GM12872 (cell line): ENCODE measurements at regions not wholly inside any gene's neighbourhood (a gene's known extent, or its start where the extent isn't known, plus 50 kb on each side); places are given as distances from the start of the nearest gene placed in this dataset.

ENCODE experiments used
- TF ChIP-seq, protein P1 (sequence below): IDR thresholded peaks from 3 replicates; pipeline ENCODE4 v1.5.1; 2011; ENCODE audit warnings: low read depth, mild to moderate bottlenecking, low read length, moderate library complexity; ENCODE audit not compliant: insufficient read depth

DNA sequence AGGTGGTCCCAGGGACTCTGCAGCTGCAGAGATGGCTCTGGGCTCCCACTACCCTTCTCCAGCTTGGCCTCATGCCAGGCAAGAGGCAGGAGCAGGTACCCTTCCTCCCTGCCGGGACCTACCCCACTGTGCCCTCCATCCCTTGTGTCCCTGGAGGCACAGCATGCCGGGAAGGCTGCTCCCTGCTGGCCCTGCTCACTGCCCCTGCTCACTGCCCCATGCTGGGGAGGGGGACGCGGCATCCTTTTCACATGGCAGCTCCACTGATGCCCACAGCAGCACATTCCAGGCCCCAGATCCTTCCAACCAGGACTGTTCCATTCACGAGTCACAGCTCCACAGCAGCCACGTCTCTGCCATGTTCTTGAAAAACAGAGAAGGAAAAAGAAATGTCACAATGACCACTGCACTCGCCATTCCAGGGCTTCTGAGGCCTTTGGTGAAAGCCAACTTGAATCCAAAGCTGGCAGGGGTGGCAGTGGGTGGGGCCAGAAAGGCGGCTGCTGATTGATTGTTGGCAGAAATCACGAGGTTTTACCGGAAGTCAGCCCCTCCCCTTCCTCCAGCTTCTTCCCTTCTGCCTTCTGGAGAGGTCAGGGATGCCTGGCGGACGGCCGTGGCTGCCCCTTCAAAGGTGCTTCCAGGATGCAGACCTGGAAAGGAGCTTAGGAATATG lies 268.0 kb downstream of the CYP26B1 start:
- TF ChIP-seq, protein P1, sequence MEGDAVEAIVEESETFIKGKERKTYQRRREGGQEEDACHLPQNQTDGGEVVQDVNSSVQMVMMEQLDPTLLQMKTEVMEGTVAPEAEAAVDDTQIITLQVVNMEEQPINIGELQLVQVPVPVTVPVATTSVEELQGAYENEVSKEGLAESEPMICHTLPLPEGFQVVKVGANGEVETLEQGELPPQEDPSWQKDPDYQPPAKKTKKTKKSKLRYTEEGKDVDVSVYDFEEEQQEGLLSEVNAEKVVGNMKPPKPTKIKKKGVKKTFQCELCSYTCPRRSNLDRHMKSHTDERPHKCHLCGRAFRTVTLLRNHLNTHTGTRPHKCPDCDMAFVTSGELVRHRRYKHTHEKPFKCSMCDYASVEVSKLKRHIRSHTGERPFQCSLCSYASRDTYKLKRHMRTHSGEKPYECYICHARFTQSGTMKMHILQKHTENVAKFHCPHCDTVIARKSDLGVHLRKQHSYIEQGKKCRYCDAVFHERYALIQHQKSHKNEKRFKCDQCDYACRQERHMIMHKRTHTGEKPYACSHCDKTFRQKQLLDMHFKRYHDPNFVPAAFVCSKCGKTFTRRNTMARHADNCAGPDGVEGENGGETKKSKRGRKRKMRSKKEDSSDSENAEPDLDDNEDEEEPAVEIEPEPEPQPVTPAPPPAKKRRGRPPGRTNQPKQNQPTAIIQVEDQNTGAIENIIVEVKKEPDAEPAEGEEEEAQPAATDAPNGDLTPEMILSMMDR, result no peak

DNA sequence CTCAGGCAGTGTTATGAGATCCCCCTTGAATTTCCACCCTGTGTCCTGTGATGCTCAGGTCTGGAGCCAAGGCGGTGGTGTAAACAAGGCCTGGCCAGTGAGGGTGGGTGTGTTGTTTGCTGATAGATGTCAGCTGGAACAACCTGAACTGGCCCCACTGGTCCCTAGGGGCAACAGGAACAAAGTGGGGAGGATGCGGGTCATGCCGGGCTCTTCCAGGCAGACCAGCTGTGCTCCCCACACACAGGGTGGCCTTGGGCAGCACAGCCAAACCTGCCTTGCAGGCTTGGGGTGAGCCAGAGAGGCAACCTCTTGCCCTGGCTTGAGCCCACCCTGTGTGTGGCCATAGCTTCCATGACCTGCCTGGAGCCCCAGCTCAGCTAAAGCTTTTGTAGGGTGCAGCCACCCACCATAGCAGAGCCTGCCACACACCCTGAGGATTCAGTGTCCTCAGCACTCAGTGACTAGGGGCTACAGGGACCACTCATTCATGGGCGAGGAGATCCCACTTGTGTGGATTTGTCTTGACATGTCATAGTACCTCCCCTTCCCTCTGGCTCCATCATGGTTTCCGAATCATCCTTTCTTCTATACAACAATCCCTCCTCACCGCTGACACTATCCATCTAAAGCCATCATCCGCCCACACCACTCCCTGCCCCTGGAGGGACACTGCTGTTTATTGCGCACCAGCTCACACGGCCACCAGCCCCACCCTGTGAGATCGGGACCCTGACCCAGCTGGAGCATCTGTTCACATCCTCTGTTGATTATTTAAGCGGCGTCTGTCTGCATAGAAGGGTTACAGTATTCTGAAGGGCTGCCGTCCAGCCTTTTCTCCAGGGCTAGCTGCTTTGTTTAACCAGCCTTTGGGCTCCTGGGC lies 268.8 kb downstream of the CYP26B1 start:
- TF ChIP-seq, protein P1, result no peak

DNA sequence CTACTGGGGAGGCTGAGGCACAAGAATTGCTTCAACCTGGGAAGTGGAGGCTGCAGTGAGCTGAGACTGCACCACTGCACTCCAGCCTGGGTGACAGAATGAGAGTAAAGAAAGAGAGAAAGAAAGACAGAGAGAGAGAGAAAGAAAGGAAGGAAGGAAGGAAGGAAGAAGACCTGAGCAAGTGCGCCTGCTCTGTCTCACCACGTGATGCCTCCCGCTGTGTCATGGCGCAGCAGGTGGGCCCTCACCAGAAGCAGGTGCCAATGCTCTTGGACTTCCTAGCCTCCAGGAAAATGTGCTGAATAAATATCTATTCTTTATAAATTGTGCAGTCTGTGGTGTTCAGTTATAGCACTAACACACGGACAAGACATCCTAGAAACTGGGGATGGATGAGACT lies 270.0 kb downstream of the CYP26B1 start:
- TF ChIP-seq, protein P1, result no peak

DNA sequence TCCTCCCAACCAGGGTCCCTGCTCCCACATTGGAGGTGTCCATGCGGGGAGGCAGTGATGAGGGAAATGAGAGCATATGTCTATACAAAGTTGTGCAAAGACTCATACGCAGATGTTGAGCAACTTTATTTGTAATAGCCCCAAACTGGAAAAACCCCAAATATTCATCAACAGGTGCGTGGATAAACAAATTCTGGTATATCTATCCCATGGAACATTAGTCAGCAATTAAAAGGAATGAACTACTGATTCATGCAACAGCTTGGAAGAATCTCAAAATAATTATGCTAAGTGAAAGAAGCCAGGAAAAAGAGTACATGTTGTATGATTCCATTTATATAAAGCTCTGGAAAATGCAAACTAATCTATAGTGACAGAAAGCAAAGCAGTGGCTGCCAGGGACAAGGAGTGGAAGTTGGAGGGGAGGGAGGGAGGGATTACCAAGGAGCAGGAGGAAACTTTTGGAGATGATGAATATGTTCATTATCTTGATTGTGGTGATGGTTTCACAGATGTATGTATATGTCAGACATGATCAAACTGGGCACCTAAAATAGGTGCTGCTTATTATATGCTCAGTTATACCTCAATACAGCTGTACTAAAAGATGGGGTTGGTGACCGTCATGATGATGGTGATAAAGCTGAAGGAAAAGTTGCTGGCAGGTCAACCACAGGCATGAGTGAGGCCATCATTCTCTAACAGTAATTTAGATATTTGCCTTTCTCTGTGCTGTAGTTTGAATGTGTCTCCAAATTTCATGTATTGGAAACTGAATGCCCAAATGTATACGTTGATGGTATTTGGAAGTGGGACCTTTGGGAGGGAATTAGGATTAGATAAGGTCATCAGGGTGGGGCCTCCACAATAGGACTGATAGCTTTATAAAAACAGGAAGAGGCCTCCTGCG lies 270.9 kb downstream of the CYP26B1 start:
- TF ChIP-seq, protein P1, result no peak

DNA sequence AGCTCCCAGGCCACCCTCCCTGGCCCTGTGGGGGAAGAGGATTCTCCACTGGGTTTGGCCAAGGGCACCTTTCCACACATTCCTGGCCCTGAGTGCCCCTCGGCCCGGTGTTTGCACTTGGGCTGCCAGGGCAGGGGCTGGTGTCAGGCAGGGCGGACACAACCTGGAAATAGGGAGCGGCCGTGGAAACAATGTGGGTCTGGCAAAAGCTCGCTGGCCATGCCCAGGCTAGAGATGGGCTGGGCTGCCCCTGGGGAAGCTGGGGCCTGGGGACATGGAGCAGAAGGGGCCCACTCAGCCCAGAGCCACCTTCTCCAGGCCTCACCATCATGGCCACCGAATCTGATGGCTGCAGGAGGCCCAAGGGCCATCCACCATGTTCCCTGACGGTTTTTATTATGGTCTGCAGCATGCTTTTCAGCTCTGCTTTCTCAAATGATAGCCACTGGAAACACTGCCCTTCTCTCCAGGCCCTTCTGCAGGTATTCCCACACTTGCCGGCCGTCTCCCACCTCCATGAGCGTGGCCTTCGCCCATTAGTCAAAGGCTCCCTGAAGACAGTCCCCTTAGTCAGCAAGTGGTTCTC lies 275.1 kb downstream of the CYP26B1 start:
- TF ChIP-seq, protein P1, result no peak

DNA sequence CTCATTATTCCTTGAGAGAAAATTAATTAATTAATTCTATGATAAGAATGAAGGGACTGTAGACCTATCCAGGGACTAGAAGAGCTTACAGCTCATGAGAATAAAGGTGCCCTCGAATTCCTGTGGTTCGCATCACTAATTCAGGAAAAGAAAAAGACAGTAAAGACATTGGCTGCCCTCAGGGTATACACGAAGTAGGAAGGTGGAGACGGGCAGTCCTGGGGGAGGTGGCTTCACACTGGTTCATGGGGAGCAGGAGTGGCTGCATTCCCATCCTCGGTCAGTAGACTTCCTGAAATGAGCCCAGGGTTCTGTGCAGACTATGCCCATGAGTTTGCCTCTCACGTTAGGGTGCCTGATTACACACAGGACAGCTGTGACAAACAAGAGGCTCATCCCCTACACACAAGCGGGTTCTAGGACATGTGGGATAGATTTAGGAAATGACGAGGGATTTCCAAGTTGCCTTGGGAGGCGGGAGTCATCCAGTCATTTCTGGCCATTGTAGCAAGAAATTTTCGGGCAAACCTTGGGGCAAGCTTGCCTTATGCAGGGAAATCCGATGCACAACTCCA lies 282.2 kb downstream of the CYP26B1 start:
- TF ChIP-seq, protein P1, result no peak
